Osteoblast (primary cell): ENCODE measurements at regions not wholly inside any gene's neighbourhood (a gene's known extent, or its start where the extent isn't known, plus 50 kb on each side); places are given as distances from the start of the nearest gene placed in this dataset.

Experiments used
- DNase-seq: peaks from one replicate; pipeline ENCODE4 v3.0.0; 2011; ENCODE audit warnings: low spot score, mixed read lengths; ENCODE audit not compliant: insufficient read length; ENCODE audit errors: missing footprints
- H2AFZ ChIP-seq: 2 replicates; pipeline ENCODE4 v1.6.0; 2011; ENCODE audit warnings: mild to moderate bottlenecking, low read length
- H3K27ac ChIP-seq: 2 replicates; pipeline ENCODE4 v1.5.1; 2011; ENCODE audit warnings: mild to moderate bottlenecking, low read depth, low read length, moderate library complexity
- H3K27me3 ChIP-seq: 2 replicates; pipeline ENCODE4 v1.6.0; 2012; ENCODE audit warnings: mild to moderate bottlenecking, control low read depth, inconsistent platforms, low read length, moderate library complexity; ENCODE audit not compliant: insufficient read depth
- H3K36me3 ChIP-seq: 2 replicates; pipeline ENCODE4 v1.5.1; 2011; ENCODE audit warnings: mild to moderate bottlenecking, low read length, control low read depth, moderate library complexity; ENCODE audit not compliant: insufficient read depth
- H3K4me1 ChIP-seq: 2 replicates; pipeline ENCODE4 v1.5.1; 2011; ENCODE audit warnings: mild to moderate bottlenecking, low read length, control low read depth, moderate library complexity; ENCODE audit not compliant: insufficient read depth
- H3K4me2 ChIP-seq: 2 replicates; pipeline ENCODE4 v1.6.0; 2011; ENCODE audit warnings: mild to moderate bottlenecking, low read length; ENCODE audit not compliant: insufficient read depth
- H3K4me3 ChIP-seq: fragments of 200-600 bp; sonication (generic); 3 replicates; pipeline ENCODE4 v1.5.1; 2012; ENCODE audit warnings: mild to moderate bottlenecking, low read length, inconsistent platforms; ENCODE audit not compliant: insufficient read depth
- H3K79me2 ChIP-seq: 2 replicates; pipeline ENCODE4 v1.6.0; 2012; ENCODE audit warnings: mild to moderate bottlenecking, low read length, control low read depth, inconsistent platforms; ENCODE audit not compliant: insufficient read depth
- H3K9me3 ChIP-seq: 2 replicates; pipeline ENCODE4 v1.5.1; 2011; ENCODE audit warnings: low read depth, low read length, control low read depth
- H4K20me1 ChIP-seq: 2 replicates; pipeline ENCODE4 v1.6.0; 2012; ENCODE audit warnings: mild to moderate bottlenecking, low read length, control low read depth; ENCODE audit not compliant: insufficient read depth
- TF ChIP-seq, protein P1 (sequence below): IDR thresholded peaks from 2 replicates; pipeline ENCODE4 v1.5.1; 2011; ENCODE audit warnings: mild to moderate bottlenecking, low read depth, low read length, moderate library complexity; ENCODE audit errors: extremely low read depth

DNA sequence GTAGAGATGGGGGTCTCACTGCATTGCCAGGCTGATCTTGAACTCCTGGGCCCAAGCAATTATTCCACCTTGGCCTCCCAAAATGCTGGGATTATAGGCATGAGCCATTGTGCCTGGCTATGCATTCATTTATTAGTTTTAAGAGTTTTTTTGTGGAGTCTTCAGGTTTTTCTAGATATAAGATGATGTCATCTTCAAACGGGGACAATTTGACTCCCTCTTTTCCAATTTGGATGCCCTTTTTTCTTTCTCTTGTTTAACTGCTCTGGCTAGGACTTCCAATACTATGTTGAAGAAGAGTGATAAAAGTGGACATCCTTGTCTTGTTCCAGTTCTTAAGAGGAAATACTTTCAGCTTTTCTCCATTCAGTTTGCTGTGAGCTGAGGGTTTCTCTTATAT, 113.7 kb upstream of the PARD3B start:
- Histone ChIP-seq H3K27ac (no peak overlapping the region), H3K36me3 (no peaks in the 10 kb centered on the region), H3K4me1 (peaks cover 7% of the 10 kb centered on the region), H3K4me2 (no peak overlapping the region), H4K20me1 (no peaks in the 10 kb centered on the region), H3K27me3 (no peaks in the 10 kb centered on the region), H3K4me3 (no peak overlapping the region), H2AFZ (no peak overlapping the region), H3K9me3 (peaks cover 3% of the 10 kb centered on the region), H3K79me2 (no peaks in the 10 kb centered on the region)
- TF ChIP-seq, protein P1, sequence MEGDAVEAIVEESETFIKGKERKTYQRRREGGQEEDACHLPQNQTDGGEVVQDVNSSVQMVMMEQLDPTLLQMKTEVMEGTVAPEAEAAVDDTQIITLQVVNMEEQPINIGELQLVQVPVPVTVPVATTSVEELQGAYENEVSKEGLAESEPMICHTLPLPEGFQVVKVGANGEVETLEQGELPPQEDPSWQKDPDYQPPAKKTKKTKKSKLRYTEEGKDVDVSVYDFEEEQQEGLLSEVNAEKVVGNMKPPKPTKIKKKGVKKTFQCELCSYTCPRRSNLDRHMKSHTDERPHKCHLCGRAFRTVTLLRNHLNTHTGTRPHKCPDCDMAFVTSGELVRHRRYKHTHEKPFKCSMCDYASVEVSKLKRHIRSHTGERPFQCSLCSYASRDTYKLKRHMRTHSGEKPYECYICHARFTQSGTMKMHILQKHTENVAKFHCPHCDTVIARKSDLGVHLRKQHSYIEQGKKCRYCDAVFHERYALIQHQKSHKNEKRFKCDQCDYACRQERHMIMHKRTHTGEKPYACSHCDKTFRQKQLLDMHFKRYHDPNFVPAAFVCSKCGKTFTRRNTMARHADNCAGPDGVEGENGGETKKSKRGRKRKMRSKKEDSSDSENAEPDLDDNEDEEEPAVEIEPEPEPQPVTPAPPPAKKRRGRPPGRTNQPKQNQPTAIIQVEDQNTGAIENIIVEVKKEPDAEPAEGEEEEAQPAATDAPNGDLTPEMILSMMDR, result no peak
- DNase-seq, result no peak

DNA sequence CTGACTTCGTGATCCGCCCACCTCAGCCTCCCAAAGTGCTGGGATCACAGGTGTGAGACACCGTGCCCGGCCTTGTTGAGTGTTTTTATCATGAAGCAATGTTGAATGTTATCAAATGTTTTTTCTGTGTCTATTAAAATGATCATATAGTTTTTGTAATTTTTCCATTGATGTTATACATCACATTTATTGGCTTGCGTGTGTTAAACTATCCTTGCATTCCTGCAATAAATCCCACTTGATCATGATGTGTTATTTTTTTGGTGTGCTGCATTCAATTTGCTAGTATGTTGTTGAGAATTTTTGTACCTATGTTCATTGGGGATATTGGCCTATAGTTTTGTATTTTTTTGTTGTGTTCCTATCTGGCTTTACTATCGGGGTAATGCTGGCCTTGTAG, 113.1 kb upstream of the PARD3B start:
- Histone ChIP-seq H3K27ac (no peak overlapping the region), H3K4me1 (peaks cover 7% of the 10 kb centered on the region), H3K9me3 (peaks cover 3% of the 10 kb centered on the region), H4K20me1 (no peaks in the 10 kb centered on the region), H3K36me3 (no peaks in the 10 kb centered on the region), H3K4me3 (no peak overlapping the region), H3K79me2 (no peaks in the 10 kb centered on the region), H3K27me3 (no peaks in the 10 kb centered on the region), H2AFZ (no peak overlapping the region), H3K4me2 (no peak overlapping the region)
- no peak for DNase-seq
- TF ChIP-seq, protein P1, result no peak

DNA sequence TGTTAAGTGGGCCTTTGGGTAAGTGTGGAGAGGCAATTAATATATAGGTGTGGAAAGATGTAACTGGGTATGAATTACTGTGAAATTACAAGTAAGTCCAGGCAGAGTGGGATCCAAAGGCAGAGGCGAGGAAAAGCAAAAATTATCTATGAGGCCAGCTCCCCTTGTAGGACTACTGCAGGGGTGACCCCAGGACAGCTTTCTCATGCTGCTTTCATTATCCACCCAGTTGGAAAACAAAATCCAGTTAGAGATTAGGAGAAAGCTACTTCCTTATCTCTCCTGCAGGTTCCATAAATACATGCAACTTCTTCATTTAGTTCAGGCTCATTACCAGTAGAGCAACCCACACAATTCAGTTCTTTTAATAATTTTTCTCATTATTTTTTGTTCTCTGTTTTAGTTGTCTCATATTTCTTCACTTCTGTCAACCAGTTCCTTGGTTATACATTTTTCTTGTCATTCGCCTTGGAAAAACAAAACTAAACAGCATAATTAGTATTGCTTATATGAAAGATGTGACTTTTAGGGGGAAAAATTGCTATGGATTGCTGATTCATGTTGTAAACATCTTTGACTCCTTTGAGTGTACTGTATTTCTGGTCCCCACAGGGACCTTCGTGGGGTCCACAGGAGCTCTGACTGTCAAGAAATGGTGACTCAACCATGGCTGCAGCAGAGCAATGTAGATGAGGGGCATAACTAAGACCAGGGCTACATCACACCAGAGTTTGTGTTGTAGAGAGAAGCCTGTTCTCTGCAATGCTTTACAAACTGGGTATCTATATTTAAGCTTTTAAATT, 110.4 kb upstream of the PARD3B start:
- H3K4me3 ChIP-seq, result no peak overlapping the region
- DNase-seq, result no peak

DNA sequence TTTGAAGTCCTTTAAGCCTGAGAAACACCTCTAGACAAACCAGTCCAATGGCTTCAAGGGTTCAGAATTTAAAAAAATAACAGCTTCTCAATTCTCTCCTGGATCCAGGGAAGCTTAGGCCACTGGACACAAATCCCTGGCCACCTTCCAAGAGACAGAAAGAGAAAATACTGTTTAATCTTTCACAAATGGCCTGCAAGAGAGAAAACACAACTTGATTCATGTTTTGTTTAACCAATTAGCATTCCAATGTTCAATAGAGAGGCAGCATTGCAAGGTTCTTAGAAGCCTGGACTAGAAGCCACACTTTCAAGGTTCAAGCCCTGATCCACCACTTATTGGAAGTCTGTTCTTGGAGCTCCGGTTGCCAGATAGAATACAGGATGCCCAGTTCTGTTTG, 109.0 kb upstream of the PARD3B start:
- Histone ChIP-seq H3K27me3 (no peaks in the 10 kb centered on the region), H4K20me1 (no peaks in the 10 kb centered on the region), H3K36me3 (no peaks in the 10 kb centered on the region), H3K4me3 (no peak overlapping the region), H3K27ac (no peak overlapping the region), H3K79me2 (no peaks in the 10 kb centered on the region), H2AFZ (no peak overlapping the region), H3K4me2 (no peak overlapping the region), H3K9me3 (peaks cover 3% of the 10 kb centered on the region), H3K4me1 (peaks cover 7% of the 10 kb centered on the region)
- DNase-seq, result no peak
- TF ChIP-seq, protein P1, result no peak

More for the DNA sequence above, 110.4 kb upstream of the PARD3B start:
- Histone ChIP-seq H3K36me3 (no peaks in the 10 kb centered on the region), H3K9me3 (peaks cover 3% of the 10 kb centered on the region), H3K4me1 (peaks cover 7% of the 10 kb centered on the region), H2AFZ (no peak overlapping the region), H3K4me2 (no peak overlapping the region), H3K27ac (no peak overlapping the region), H3K79me2 (no peaks in the 10 kb centered on the region), H3K27me3 (no peaks in the 10 kb centered on the region), H4K20me1 (no peaks in the 10 kb centered on the region)
- TF ChIP-seq, protein P1, result no peak
